Naive thymus-derived CD4-positive, alpha-beta T cell (primary cell): ENCODE measurements at regions not wholly inside any gene's neighbourhood (a gene's known extent, or its start where the extent isn't known, plus 50 kb on each side); places are given as distances from the start of the nearest gene placed in this dataset.
"Not testable (repeated sequence)": the region's sequence is repeated elsewhere in the genome, so short reads cannot be mapped to it uniquely, and the experiment has no call there.

Experiments
- ATAC-seq: fragments of 150-1000 bp; cut with Tn5 transposase; 2 replicates; pipeline ENCODE4 v1.10.0; 2021; ENCODE audit warnings: mild to moderate bottlenecking, moderate library complexity
- CTCF ChIA-PET: fragments of 350-600 bp; sonication (Branson Sonifier 250); formaldehyde crosslinking; loops from one replicate; lab custom pipeline; 2021; ENCODE audit warnings: antibody characterized with exemption; lab: Charles Lee
- POLR2A ChIA-PET: fragments of 350-600 bp; sonication (Branson Sonifier 250); formaldehyde crosslinking; loops from one replicate; lab custom pipeline; 2021; ENCODE audit warnings: antibody characterized with exemption, inconsistent platforms; lab: Charles Lee
- DNase-seq, 9 donors: peaks; one replicate each; pipeline versions ENCODE4 v3.0.0 to v3.0.0-alpha.2; 2020 to 2022; ENCODE audit warnings: mixed read lengths in 1 of 9
- H3K27ac ChIP-seq: one replicate; pipeline ENCODE4 v1.7.0; 2013; ENCODE audit warnings: mild to moderate bottlenecking, low read depth, low read length, moderate library complexity
- H3K27me3 ChIP-seq, 2 donors: one replicate each; pipeline ENCODE4 v1.7.0; 2013; ENCODE audit warnings: low read length in 2 of 2, mild to moderate bottlenecking in 2 of 2, moderate library complexity in 2 of 2; ENCODE audit not compliant: control insufficient read depth in 2 of 2, insufficient read depth in 2 of 2
- H3K36me3 ChIP-seq, 3 experiments: 1 replicate in 2 of 3; 2 replicates in 1 of 3; pipeline ENCODE4 v1.7.0; 2013; ENCODE audit warnings: low read length in 3 of 3, mild to moderate bottlenecking in 3 of 3, moderate library complexity in 1 of 3; ENCODE audit not compliant: insufficient read depth in 3 of 3, control insufficient read depth in 2 of 3
- H3K4me1 ChIP-seq, 2 donors: one replicate each; pipeline ENCODE4 v1.7.0; 2013; ENCODE audit warnings: low read length in 2 of 2, mild to moderate bottlenecking in 2 of 2, moderate library complexity in 1 of 2; ENCODE audit not compliant: control insufficient read depth in 2 of 2, insufficient read depth in 2 of 2
- H3K4me3 ChIP-seq: 2 replicates; pipeline ENCODE4 v1.7.0; 2013; ENCODE audit warnings: mild to moderate bottlenecking, low read length
- H3K9me3 ChIP-seq, 3 experiments: 1 replicate in 2 of 3; 2 replicates in 1 of 3; pipeline ENCODE4 v1.7.0; 2013; ENCODE audit warnings: low read length in 3 of 3; ENCODE audit not compliant: control insufficient read depth in 2 of 3
- H3K27ac Mint-ChIP-seq, 9 donors: one replicate each; pipeline ENCODE4 v1.8.0; 2020 to 2022; ENCODE audit warnings: mixed read lengths in 9 of 9, mild to moderate bottlenecking in 8 of 9, moderate library complexity in 5 of 9, inconsistent platforms in 2 of 9
- H3K27me3 Mint-ChIP-seq, 5 donors: one replicate each; pipeline ENCODE4 v1.8.0; 2021 to 2022; ENCODE audit warnings: mixed read lengths in 5 of 5, mild to moderate bottlenecking in 1 of 5
- H3K36me3 Mint-ChIP-seq, 5 donors: one replicate each; pipeline ENCODE4 v1.8.0; 2020 to 2022; ENCODE audit warnings: mixed read lengths in 5 of 5, mild to moderate bottlenecking in 3 of 5, inconsistent platforms in 1 of 5
- H3K4me1 Mint-ChIP-seq, 7 donors: one replicate each; pipeline ENCODE4 v1.8.0; 2020 to 2022; ENCODE audit warnings: mixed read lengths in 7 of 7, mild to moderate bottlenecking in 3 of 7, inconsistent platforms in 1 of 7
- H3K4me3 Mint-ChIP-seq, 10 donors: one replicate each; pipeline ENCODE4 v1.8.0; 2020 to 2022; ENCODE audit warnings: mild to moderate bottlenecking in 10 of 10, mixed read lengths in 10 of 10, moderate library complexity in 6 of 10, inconsistent platforms in 2 of 10
- H3K9me3 Mint-ChIP-seq, 11 donors: one replicate each; pipeline ENCODE4 v1.8.0; 2020 to 2022; ENCODE audit warnings: mixed read lengths in 11 of 11, mild to moderate bottlenecking in 4 of 11, inconsistent platforms in 1 of 11, moderate library complexity in 1 of 11
- intact Hi-C, 2 donors: fragments of 100-400 bp; cut with micrococcal nuclease; formaldehyde crosslinking; loops; one replicate each; pipeline ENCODE4 v1.15.1; 2023

GRCh38 chr6:167751579-167752115 lies 75.1 kb upstream of the AFDN start:
- DNase-seq (no peak), ATAC-seq (no peak)
- Mint-ChIP-seq H3K4me3 (no peak overlapping the region), H3K4me1 (peaks cover 0 to 2% (median 0%) of the 10 kb centered on the region in 7 donors), H3K36me3 (no peaks in the 10 kb centered on the region), H3K27me3 (peaks cover 0 to 19% (median 14%) of the 10 kb centered on the region in 5 donors), H3K27ac (no peak overlapping the region), H3K9me3 (peaks cover 0 to 3% (median 0%) of the 10 kb centered on the region in 11 donors)
- Histone ChIP-seq H3K4me3 (no peak overlapping the region), H3K27me3 (no peaks in the 10 kb centered on the region), H3K9me3 (no peaks in the 10 kb centered on the region), H3K27ac (no peak overlapping the region), H3K36me3 (no peaks in the 10 kb centered on the region), H3K4me1 (no peaks in the 10 kb centered on the region)
- intact Hi-C loops: no loop called here
- ChIA-PET POLR2A (no interaction called here), CTCF (no interaction called here)

- ATAC-seq, H3K27ac ChIP-seq, H3K4me1 ChIP-seq, H3K4me1 Mint-ChIP-seq, H3K27me3 ChIP-seq, DNase-seq, POLR2A ChIA-PET, H3K9me3 ChIP-seq, H3K4me3 ChIP-seq, CTCF ChIA-PET, H3K36me3 Mint-ChIP-seq, H3K27ac Mint-ChIP-seq, H3K36me3 ChIP-seq, H3K4me3 Mint-ChIP-seq, H3K9me3 Mint-ChIP-seq, intact Hi-C loops: not testable (repeated sequence)
- peaks cover 0 to 19% (median 15%) of the 10 kb centered on the region in 5 donors for H3K27me3 Mint-ChIP-seq
Observed at GRCh38 chr6:167753281-167753680, 73.4 kb upstream of the AFDN start.

GRCh38 chr6:167754691-167755090 lies 72.0 kb upstream of the AFDN start:
- intact Hi-C loops: no loop called here
- no peaks in the 10 kb centered on the region for H3K4me1 ChIP-seq
- peaks cover 0 to 2% (median 0%) of the 10 kb centered on the region in 7 donors for H3K4me1 Mint-ChIP-seq
- peaks cover 0 to 3% (median 0%) of the 10 kb centered on the region in 11 donors for H3K9me3 Mint-ChIP-seq
- H3K4me3 ChIP-seq: no peak overlapping the region
- H3K9me3 ChIP-seq: no peaks in the 10 kb centered on the region
- ChIA-PET POLR2A (no interaction called here), CTCF (no interaction called here)
- H3K4me3 Mint-ChIP-seq: no peak overlapping the region
- no peaks in the 10 kb centered on the region for H3K27me3 ChIP-seq
- DNase-seq (no peak), ATAC-seq (no peak)
- no peak overlapping the region for H3K27ac Mint-ChIP-seq
- H3K27ac ChIP-seq: no peak overlapping the region
- peaks cover 0 to 25% (median 19%) of the 10 kb centered on the region in 5 donors for H3K27me3 Mint-ChIP-seq
- no peaks in the 10 kb centered on the region for H3K36me3 ChIP-seq
- H3K36me3 Mint-ChIP-seq: no peaks in the 10 kb centered on the region

GRCh38 chr6:167755461-167755860 lies 71.2 kb upstream of the AFDN start:
- peaks cover 0 to 3% (median 0%) of the 10 kb centered on the region in 11 donors for H3K9me3 Mint-ChIP-seq
- no peaks in the 10 kb centered on the region for H3K4me1 ChIP-seq
- intact Hi-C loops: no loop called here
- H3K27ac Mint-ChIP-seq: no peak overlapping the region
- no peaks in the 10 kb centered on the region for H3K9me3 ChIP-seq
- H3K4me3 Mint-ChIP-seq: no peak overlapping the region
- H3K27ac ChIP-seq: no peak overlapping the region
- H3K4me3 ChIP-seq: no peak overlapping the region
- DNase-seq (no peak), ATAC-seq (no peak)
- H3K27me3 Mint-ChIP-seq: peaks cover 0 to 27% (median 19%) of the 10 kb centered on the region in 5 donors
- ChIA-PET POLR2A (no interaction called here), CTCF (no interaction called here)
- peaks cover 0 to 2% (median 0%) of the 10 kb centered on the region in 7 donors for H3K4me1 Mint-ChIP-seq
- H3K36me3 ChIP-seq: no peaks in the 10 kb centered on the region
- H3K36me3 Mint-ChIP-seq: no peaks in the 10 kb centered on the region
- no peaks in the 10 kb centered on the region for H3K27me3 ChIP-seq

- Mint-ChIP-seq H3K4me3 (no peak overlapping the region), H3K9me3 (peaks cover 0 to 3% (median 0%) of the 10 kb centered on the region in 11 donors), H3K36me3 (no peaks in the 10 kb centered on the region), H3K27ac (no peak overlapping the region), H3K27me3 (peaks cover 0 to 27% (median 19%) of the 10 kb centered on the region in 5 donors), H3K4me1 (no peaks in the 10 kb centered on the region)
- no peaks in the 10 kb centered on the region for H3K27me3 ChIP-seq
- no peak for DNase-seq
- no peak for ATAC-seq
- H3K27ac ChIP-seq: no peak overlapping the region
- ChIA-PET CTCF (no interaction called here), POLR2A (no interaction called here)
- H3K36me3 ChIP-seq: no peaks in the 10 kb centered on the region
- intact Hi-C loops: no loop called here
- no peaks in the 10 kb centered on the region for H3K9me3 ChIP-seq
- no peaks in the 10 kb centered on the region for H3K4me1 ChIP-seq
- no peak overlapping the region for H3K4me3 ChIP-seq
Observed at GRCh38 chr6:167756597-167756996, 70.1 kb upstream of the AFDN start.

- CTCF ChIA-PET: no interaction called here
- no peaks in the 10 kb centered on the region for H3K36me3 Mint-ChIP-seq
- H3K27ac Mint-ChIP-seq: no peak overlapping the region
- ATAC-seq (no peak), DNase-seq (no peak)
- no peak overlapping the region for H3K4me3 Mint-ChIP-seq
- Histone ChIP-seq H3K27ac (no peak overlapping the region), H3K27me3 (no peaks in the 10 kb centered on the region), H3K4me1 (no peaks in the 10 kb centered on the region), H3K36me3 (no peaks in the 10 kb centered on the region), H3K9me3 (no peaks in the 10 kb centered on the region), H3K4me3 (no peak overlapping the region)
- POLR2A ChIA-PET: no interaction called here
- H3K9me3 Mint-ChIP-seq: peaks cover 0 to 1% (median 0%) of the 10 kb centered on the region in 11 donors
- H3K27me3 Mint-ChIP-seq: peaks cover 0 to 23% (median 13%) of the 10 kb centered on the region in 5 donors
- intact Hi-C loops: no loop called here
- no peaks in the 10 kb centered on the region for H3K4me1 Mint-ChIP-seq
Observed at GRCh38 chr6:167757249-167757648, 69.5 kb upstream of the AFDN start.

- peaks cover 0 to 22% (median 12%) of the 10 kb centered on the region in 5 donors for H3K27me3 Mint-ChIP-seq
- H3K4me1 Mint-ChIP-seq: no peaks in the 10 kb centered on the region
- H3K27ac Mint-ChIP-seq: no peak overlapping the region
- H3K4me3 ChIP-seq: no peak overlapping the region
- intact Hi-C loops: no loop called here
- DNase-seq (no peak), ATAC-seq (no peak)
- CTCF ChIA-PET: no interaction called here
- no peaks in the 10 kb centered on the region for H3K9me3 ChIP-seq
- H3K9me3 Mint-ChIP-seq: no peaks in the 10 kb centered on the region
- H3K4me3 Mint-ChIP-seq: no peak overlapping the region
- H3K27me3 ChIP-seq: no peaks in the 10 kb centered on the region
- POLR2A ChIA-PET: no interaction called here
- no peaks in the 10 kb centered on the region for H3K4me1 ChIP-seq
- no peak overlapping the region for H3K27ac ChIP-seq
- no peaks in the 10 kb centered on the region for H3K36me3 ChIP-seq
- no peaks in the 10 kb centered on the region for H3K36me3 Mint-ChIP-seq
Observed at GRCh38 chr6:167757821-167758220, 68.9 kb upstream of the AFDN start.
